GM21576 (cell line): ENCODE measurements at regions not wholly inside any gene's neighbourhood (a gene's known extent, or its start where the extent isn't known, plus 50 kb on each side); places are given as distances from the start of the nearest gene placed in this dataset.
A peak's percentile ranks its signal among the peaks of the same experiment; 100 is the strongest.

Experiments used
- ATAC-seq: cut with Tn5 transposase; IDR thresholded peaks from one replicate; pipeline ENCODE4 v1.9.1; 2021; ENCODE audit warnings: mild to moderate bottlenecking, moderate library complexity; ENCODE audit not compliant: unreplicated experiment

- no peak for ATAC-seq
Observed at GRCh38 chr6:91611190-91611589, 1024.3 kb upstream of the MAP3K7 start.

DNA sequence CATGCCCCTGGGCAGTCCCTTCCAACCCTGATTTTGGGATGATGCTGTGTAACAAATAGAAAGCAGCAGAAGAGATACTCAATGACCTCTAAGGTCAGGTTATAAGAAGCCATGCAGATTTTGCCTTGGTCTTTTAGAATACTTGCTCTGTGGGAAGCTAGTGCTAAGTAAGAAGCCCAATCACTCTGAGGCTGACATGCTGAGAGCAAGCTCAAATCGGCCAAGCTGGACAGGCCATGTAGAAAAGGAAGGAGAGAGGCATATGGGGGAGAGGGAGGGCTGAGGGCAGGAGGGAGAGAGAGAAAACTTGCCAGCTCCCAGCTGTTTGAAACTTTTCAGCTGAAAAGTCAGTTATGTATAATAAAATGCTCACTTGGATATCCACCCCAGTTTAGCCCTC, 1021.6 kb upstream of the MAP3K7 start:
- ATAC-seq = no peak

GRCh38 chr6:91606148-91606901, 1019.5 kb upstream of the MAP3K7 start:
- no peak for ATAC-seq

DNA sequence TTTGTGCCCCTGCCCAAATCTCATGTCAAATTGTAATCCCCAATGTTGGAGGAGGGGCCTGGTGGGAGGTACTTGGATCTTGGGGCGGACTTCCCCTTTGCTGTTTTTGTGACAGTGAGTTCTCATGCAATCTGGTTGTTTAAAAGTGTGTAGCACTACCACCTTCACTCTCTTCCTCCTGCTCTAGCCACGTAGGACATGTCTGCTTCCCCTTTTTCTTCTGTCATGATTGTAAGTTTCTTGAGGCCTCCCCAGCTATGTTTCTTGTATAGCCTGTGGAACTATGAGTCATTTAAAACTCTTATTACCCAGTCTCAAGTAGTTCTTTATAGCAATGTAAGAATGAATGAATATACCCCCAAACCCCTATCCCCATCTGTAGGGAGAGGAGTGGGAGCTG, 1013.7 kb upstream of the MAP3K7 start:
- ATAC-seq = no peak

- no peak for ATAC-seq
Observed at GRCh38 chr6:91590191-91590590, 1003.3 kb upstream of the MAP3K7 start.

DNA sequence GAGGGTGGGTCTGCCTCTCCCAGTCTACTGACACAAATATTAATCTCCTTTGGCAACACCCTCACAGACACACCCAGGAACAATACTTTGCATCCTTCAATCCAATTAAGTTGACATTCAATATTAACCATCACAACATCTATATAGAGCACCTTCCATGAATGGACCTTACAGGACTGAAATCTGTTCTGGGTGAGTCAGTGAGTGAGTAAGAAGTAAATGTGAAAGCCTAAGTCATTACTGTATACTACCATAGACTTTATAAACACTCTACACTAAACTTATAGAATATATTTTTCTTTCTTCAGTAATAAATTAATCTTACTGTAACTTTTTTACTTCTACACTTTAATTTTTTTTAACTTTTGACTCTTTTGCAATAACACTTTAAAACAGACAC, 993.8 kb upstream of the MAP3K7 start:
- ATAC-seq = no peak

DNA sequence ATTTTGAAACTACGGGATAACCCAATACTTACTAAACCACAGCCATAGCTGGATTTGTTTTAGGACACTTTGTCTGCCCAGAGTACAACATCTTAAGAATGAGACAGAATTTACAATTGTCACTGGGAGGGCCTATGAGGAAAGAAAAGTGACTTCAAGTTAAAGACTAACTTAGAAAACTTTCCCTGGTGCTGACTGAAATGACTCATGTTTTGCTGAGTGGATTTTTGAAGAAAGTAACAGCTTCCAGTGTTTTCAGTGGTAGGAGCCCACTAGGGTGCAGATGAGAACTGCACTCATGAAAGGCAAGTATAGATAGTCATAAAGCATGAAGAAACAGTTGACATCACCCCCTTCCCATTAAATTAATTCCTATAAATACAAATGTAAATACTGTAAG, 988.2 kb upstream of the MAP3K7 start:
- ATAC-seq = peak; percentile 49

GRCh38 chr6:91573826-91574416, 987.0 kb upstream of the MAP3K7 start:
- ATAC-seq = no peak

DNA sequence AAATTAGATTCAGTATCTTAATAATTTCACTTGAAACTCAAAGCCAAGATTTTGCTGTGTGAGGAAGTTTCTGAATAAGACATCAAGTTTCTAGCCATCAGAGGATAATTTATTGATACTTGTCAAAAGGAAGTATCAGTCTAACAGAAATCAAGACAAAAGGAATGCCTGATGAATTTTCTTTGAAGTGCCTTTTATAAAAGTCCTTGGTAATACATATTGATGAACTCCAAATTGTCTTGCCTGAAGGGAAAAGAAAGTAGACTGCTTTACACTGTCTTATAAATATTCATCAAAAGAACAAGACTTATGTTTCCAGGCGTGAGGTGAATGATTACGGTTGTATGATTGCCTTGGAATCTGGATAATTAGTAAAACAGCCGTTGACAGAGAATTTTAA, 986.0 kb upstream of the MAP3K7 start:
- ATAC-seq = no peak

GRCh38 chr6:91569071-91569470, 982.2 kb upstream of the MAP3K7 start:
- no peak for ATAC-seq

DNA sequence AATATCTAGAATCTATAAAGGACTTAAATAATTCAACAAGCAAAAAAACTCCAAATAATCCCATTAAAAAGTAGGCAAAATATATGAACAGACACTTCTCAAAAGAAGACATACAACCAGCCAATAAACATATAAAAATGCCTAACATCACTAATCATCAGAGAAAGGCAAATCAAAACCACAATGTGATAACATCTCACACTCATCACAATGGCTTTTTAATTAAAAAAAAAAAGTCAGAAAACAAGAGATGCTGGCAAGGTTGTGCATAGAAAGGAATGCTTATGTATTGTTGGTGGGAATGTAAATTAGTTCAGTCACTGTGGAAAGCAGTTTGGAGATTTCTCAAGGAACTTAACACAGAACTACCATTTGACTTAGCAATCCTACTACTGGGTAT, 979.6 kb upstream of the MAP3K7 start:
- no peak for ATAC-seq

- no peak for ATAC-seq
Observed at GRCh38 chr6:91565207-91565606, 978.3 kb upstream of the MAP3K7 start.

GRCh38 chr6:91562955-91563354, 976.1 kb upstream of the MAP3K7 start:
- ATAC-seq = no peak

- ATAC-seq = no peak
Observed at GRCh38 chr6:91560409-91560808, 973.5 kb upstream of the MAP3K7 start.

DNA sequence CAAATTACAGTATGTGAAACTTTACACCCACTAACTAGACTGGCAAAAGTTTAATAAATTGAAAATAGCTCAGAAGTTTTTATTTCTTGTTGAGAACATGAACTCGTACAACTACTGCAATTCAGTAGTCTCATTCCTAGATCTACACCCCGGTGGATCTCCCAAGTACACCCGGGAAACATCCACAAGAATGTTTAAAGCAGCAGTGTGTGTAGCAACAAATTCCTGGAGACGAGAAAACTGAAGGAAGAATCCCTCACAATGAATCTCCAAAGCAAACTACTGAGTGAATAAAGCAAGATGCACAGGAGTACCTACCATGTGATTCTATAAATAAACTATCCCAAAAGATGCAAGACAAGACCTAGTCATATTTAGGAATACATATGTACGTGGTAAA, 954.0 kb upstream of the MAP3K7 start:
- ATAC-seq = no peak

DNA sequence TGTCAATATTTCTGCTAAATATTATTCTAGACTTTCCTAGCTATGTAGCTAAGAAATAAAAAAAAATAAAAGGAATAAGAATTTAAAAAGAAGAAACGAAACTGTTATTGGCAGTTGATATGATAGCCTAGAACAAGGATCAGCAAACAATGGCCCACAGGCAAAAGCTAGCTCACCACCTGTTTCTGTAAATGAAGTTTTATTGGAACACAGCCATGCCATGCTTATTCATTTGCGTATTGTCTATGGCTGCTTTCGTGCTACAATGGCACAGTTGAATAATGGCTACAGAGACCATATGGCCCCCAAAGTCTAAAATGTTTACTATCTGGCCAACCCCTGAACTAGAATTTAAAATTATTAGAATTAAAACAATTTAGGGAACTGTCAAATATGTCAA, 952.6 kb upstream of the MAP3K7 start:
- ATAC-seq = no peak

GRCh38 chr6:91538622-91539021, 951.8 kb upstream of the MAP3K7 start:
- ATAC-seq = no peak

GRCh38 chr6:91534614-91535013, 947.7 kb upstream of the MAP3K7 start:
- no peak for ATAC-seq

- no peak for ATAC-seq
Observed at GRCh38 chr6:91523511-91523910, 936.6 kb upstream of the MAP3K7 start.

- no peak for ATAC-seq
Observed at GRCh38 chr6:91521999-91522398, 935.1 kb upstream of the MAP3K7 start.

- ATAC-seq = no peak
Observed at GRCh38 chr6:91509711-91510110, 922.8 kb upstream of the MAP3K7 start.

- no peak for ATAC-seq
Observed at GRCh38 chr6:91509039-91509438, 922.2 kb upstream of the MAP3K7 start.

DNA sequence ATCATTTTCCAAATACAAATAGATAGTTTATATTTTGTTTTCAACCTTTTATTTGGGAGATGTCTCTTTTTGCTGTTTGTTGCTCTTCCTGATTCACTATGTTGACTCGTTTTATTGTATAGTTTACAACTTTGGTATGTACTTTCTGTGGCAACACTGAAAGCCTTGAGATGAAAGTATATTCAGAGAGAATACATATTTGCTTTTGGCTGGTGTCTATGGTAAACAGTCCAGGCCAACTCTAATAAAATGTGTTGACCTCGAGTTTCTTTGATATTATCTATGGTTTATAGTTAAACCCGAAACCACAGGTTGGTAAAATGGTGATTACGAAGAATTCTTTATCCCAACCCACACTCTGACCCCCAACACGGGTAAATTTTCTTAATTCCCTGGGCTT, 919.6 kb upstream of the MAP3K7 start:
- no peak for ATAC-seq
